K562 (cell line): ENCODE measurements at regions not wholly inside any gene's neighbourhood (a gene's known extent, or its start where the extent isn't known, plus 50 kb on each side); places are given as distances from the start of the nearest gene placed in this dataset.

Source experiments
- ATAC-seq: fragments of 200-7000 bp; cut with Tn5 transposase; 3 replicates; pipeline ENCODE4 v1.9.1; 2020; ENCODE audit warnings: moderate library complexity
- BruUV-seq: library from RNA; stranded (reverse); fragments of 400-500 nt; replicated peaks from 2 replicates; lab custom pipeline; 2021; lab: Mats Ljungman, UMichigan
- CTCF ChIA-PET: fragments of 300-600 bp; formaldehyde crosslinking; extraction: SDS; loops from one replicate; lab custom pipeline; 2021; ENCODE audit warnings: low intra/inter-chr PET ratio; lab: Yijun Ruan, JAX
- POLR2A ChIA-PET: fragments of 300-600, 350-650 bp; sonication (Branson Sonifier 250); formaldehyde crosslinking; extraction: SDS; loops from one replicate; lab custom pipeline; 2021; ENCODE audit warnings: antibody characterized with exemption, inconsistent platforms; lab: Yijun Ruan, JAX
- DNase-seq, 4 experiments: peaks; one replicate each; pipeline versions ENCODE4 v3.0.0 to v3.0.0-alpha.2; 2011 to 2018; ENCODE audit warnings: low spot score in 3 of 4, mixed read lengths in 3 of 4; ENCODE audit errors: extremely low read depth in 1 of 4
- FAIRE-seq: peaks from 2 replicates; lab custom pipeline; 2011; peaks lifted over from hg19 to GRCh38; lab: Jason Lieb, UNC
- H2AFZ ChIP-seq: 2 replicates; pipeline ENCODE4 v1.6.0; 2011; ENCODE audit warnings: low read depth, low read length, control low read depth, inconsistent platforms
- H3K27ac ChIP-seq: fragments of 200-600 bp; 3 replicates; pipeline ENCODE4 v1.8.0; 2011; ENCODE audit warnings: low read depth, mild to moderate bottlenecking, control low read depth, inconsistent platforms, low read length, moderate library complexity, mixed read lengths; ENCODE audit errors: extremely low read depth
- H3K27me3 ChIP-seq, 2 experiments: fragments of 300-600 bp in 1 of 2; 2 replicates in 1 of 2; 3 replicates in 1 of 2; pipeline versions ENCODE4 v1.6.0 to v1.8.0; 2011; ENCODE audit warnings: inconsistent platforms in 2 of 2, low read length in 2 of 2, mild to moderate bottlenecking in 1 of 2, mixed read lengths in 1 of 2, moderate library complexity in 1 of 2; ENCODE audit not compliant: control insufficient read depth in 2 of 2, insufficient read depth in 2 of 2
- H3K36me3 ChIP-seq: fragments of 300-600 bp; 3 replicates; pipeline ENCODE4 v1.8.0; 2011; ENCODE audit warnings: mild to moderate bottlenecking, low read length, inconsistent platforms; ENCODE audit not compliant: control insufficient read depth, insufficient read depth
- H3K4me1 ChIP-seq, 2 experiments: fragments of 200-600 bp in 1 of 2; replicated peaks in 1 of 2; 2 replicates in 1 of 2; 3 replicates in 1 of 2; pipeline versions ENCODE4 v1.5.1 to v1.8.0; 2011; ENCODE audit warnings: inconsistent platforms in 2 of 2, low read length in 2 of 2, mild to moderate bottlenecking in 1 of 2, mixed read lengths in 1 of 2, moderate library complexity in 1 of 2; ENCODE audit not compliant: control insufficient read depth in 2 of 2, insufficient read depth in 2 of 2
- H3K4me2 ChIP-seq: 2 replicates; pipeline ENCODE4 v1.6.1; 2011; ENCODE audit warnings: low read length, control low read depth, inconsistent platforms, mixed read lengths; ENCODE audit not compliant: insufficient read depth
- H3K4me3 ChIP-seq: fragments of 200-600 bp; sonication (generic), shearing (Covaris generic); 2 replicates; pipeline ENCODE4 v1.5.1; 2016; ENCODE audit warnings: control low read depth, inconsistent platforms
- H3K79me2 ChIP-seq: fragments of 200-600 bp; 3 replicates; pipeline ENCODE4 v1.8.0; 2011; ENCODE audit warnings: low read length, inconsistent platforms; ENCODE audit not compliant: control insufficient read depth, insufficient read depth
- H3K9ac ChIP-seq, 2 experiments: 2 replicates each; pipeline versions ENCODE4 v1.6.0 to v1.6.1; 2011; ENCODE audit warnings: low read depth in 2 of 2, low read length in 2 of 2, control low read depth in 1 of 2, inconsistent platforms in 1 of 2, mild to moderate bottlenecking in 1 of 2, mixed read lengths in 1 of 2; ENCODE audit not compliant: insufficient read depth in 1 of 2
- H3K9me1 ChIP-seq: one replicate; pipeline ENCODE4 v1.6.0; 2011; ENCODE audit warnings: inconsistent platforms, mild to moderate bottlenecking, low read length, moderate library complexity; ENCODE audit not compliant: control insufficient read depth, insufficient read depth
- H3K9me3 ChIP-seq: replicated peaks from 2 replicates; pipeline ENCODE4 v1.5.1; 2011; ENCODE audit warnings: low read depth, low read length, inconsistent platforms; ENCODE audit not compliant: control insufficient read depth, insufficient read depth
- H4K20me1 ChIP-seq: replicated peaks from 2 replicates; pipeline ENCODE4 v1.6.1; 2011; ENCODE audit warnings: low read length, inconsistent platforms, mixed read lengths; ENCODE audit not compliant: control insufficient read depth, insufficient read depth
- BACH1 ChIP-seq: fragments of 200-800 bp; sonication (Bioruptor generic); IDR thresholded peaks from 2 replicates; pipeline ENCODE4 v1.6.1; 2016; ENCODE audit warnings: missing genetic modification characterization, missing compliant biosample characterization
- E2F3 ChIP-seq: fragments of 250-450 bp; sonication (Bioruptor Pico); IDR thresholded peaks from 2 replicates; pipeline ENCODE4 v1.4.0; 2020; ENCODE audit warnings: mild to moderate bottlenecking
- NFATC3 ChIP-seq: fragments of 450-650 bp; IDR thresholded peaks from 2 replicates; pipeline ENCODE4 v1.6.1; 2017; ENCODE audit warnings: mild to moderate bottlenecking
- PPARD ChIP-seq: fragments of 250-450 bp; sonication (Bioruptor Pico); IDR thresholded peaks from 2 replicates; pipeline ENCODE4 v1.8.0; 2022; ENCODE audit warnings: inconsistent platforms, mild to moderate bottlenecking, moderate library complexity
- RAD21 ChIP-seq, 2 experiments: fragments of 250-450 bp in 1 of 2; fragments of 450-650 bp in 1 of 2; sonication (Bioruptor Pico) in 1 of 2; formaldehyde crosslinking in 1 of 2; IDR thresholded peaks in 1 of 2; conservative IDR thresholded peaks in 1 of 2; 2 replicates each; pipeline versions ENCODE4 v1.4.0 to v1.8.0; 2020 to 2022; ENCODE audit warnings: mild to moderate bottlenecking in 2 of 2, moderate library complexity in 1 of 2
- SNRNP70 ChIP-seq: fragments of 200-400 bp; formaldehyde crosslinking; optimal IDR thresholded peaks from 2 replicates; pipeline ENCODE3; 2017; ENCODE audit warnings: low read depth, low read length
- SREBF1 ChIP-seq: fragments of 150-350 bp; IDR thresholded peaks from 2 replicates; pipeline ENCODE4 v1.6.1; 2014; ENCODE audit warnings: antibody characterized with exemption, low read depth, low read length, borderline replicate concordance
- TCFL5 ChIP-seq: fragments of 250-450 bp; sonication (Bioruptor Pico); conservative IDR thresholded peaks from 2 replicates; pipeline ENCODE4 v1.6.1; 2021; ENCODE audit warnings: mild to moderate bottlenecking, moderate library complexity, matching md5 sums
- TRIM28 ChIP-seq: fragments of 450-650 bp; IDR thresholded peaks from 2 replicates; pipeline ENCODE4 v1.6.1; 2017
- ZFP30 ChIP-seq: fragments of 250-450 bp; sonication (Bioruptor Pico); IDR thresholded peaks from 2 replicates; pipeline ENCODE4 v1.8.0; 2022; ENCODE audit warnings: moderate library complexity, mild to moderate bottlenecking, inconsistent platforms, borderline replicate concordance
- ZNF174 ChIP-seq: fragments of 250-450 bp; sonication (Bioruptor Pico); IDR thresholded peaks from 2 replicates; pipeline ENCODE4 v1.4.0; 2020; ENCODE audit warnings: mild to moderate bottlenecking
- ZNF76 ChIP-seq: fragments of 250-450 bp; sonication (Bioruptor Pico); IDR thresholded peaks from 2 replicates; pipeline ENCODE4 v1.4.0; 2020; ENCODE audit warnings: mild to moderate bottlenecking, moderate library complexity, borderline replicate concordance
- WGBS: fragments of 100-300 bp; shearing (Covaris generic); methylation state at CpG from one replicate; pipeline ENCODE4 v1.1.6; 2016; ENCODE audit warnings: low coverage, mixed read lengths; ENCODE audit not compliant: insufficient coverage; ENCODE audit errors: missing lambda C conversion rate; 5-methylcytosine and 5-hydroxymethylcytosine counted together
- in situ Hi-C: fragments of 300-500 bp; cut with MboI; formaldehyde crosslinking; loops from 4 replicates; pipeline ENCODE4 v1.15.0; 2018; ENCODE audit warnings: inconsistent platforms, mixed read lengths
- intact Hi-C: fragments of 100-400 bp; cut with micrococcal nuclease; formaldehyde crosslinking; loops from 2 replicates; pipeline ENCODE4 v1.14.2; 2022
- TF ChIP-seq, protein P1 (sequence below), 3 experiments: IDR thresholded peaks in 2 of 3; conservative IDR thresholded peaks in 1 of 3; 2 replicates each; pipeline ENCODE4 v1.5.1; 2011 to 2012; ENCODE audit warnings: low read length in 3 of 3, mild to moderate bottlenecking in 3 of 3, control low read depth in 2 of 3, improper control_type of control experiment in 1 of 3, inconsistent platforms in 1 of 3, low read depth in 1 of 3, mixed read lengths in 1 of 3, moderate library complexity in 1 of 3; ENCODE audit not compliant: insufficient read depth in 2 of 3
- TF ChIP-seq, protein P2 (sequence below): fragments of 250-450 bp; sonication (Bioruptor Pico); IDR thresholded peaks from 2 replicates; pipeline ENCODE4 v1.5.1; 2021; ENCODE audit warnings: mild to moderate bottlenecking
- TF ChIP-seq, protein P3 (sequence below): IDR thresholded peaks from 3 replicates; pipeline ENCODE4 v1.6.1; 2011; ENCODE audit warnings: borderline replicate concordance, mild to moderate bottlenecking, moderate library complexity; ENCODE audit not compliant: insufficient read length; ENCODE audit errors: extremely low read depth

DNA sequence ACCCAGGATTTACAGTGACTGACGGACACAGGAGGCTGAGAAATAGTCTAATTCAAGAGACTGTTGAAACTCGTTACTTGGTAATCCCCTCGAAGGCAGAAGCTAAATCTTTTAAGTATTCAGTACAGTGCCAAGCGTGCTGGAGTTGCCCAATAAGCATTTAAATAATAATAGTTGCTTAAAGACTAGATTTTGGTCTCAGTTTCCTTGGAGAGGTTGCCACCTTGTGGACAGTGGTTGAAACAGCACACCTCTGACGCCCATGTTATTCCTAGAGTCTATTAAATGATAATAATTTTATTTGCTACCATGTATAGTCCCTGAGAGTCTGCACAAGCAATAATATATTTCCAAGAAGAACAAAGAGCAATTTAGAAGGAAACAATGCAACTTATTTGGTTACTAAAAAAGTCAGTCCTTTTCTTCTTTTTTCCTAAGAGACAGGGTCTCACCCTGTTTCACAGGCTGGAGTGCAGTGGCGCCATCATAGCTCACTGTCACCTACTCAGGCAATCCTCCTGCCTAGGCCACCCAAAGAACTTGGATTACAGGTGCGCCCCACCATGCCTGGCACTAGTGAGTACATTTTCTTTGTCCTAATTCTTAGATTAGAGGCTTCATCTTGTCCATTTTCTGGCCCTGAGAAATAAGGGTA is 138.0 kb upstream of the NUDT7 start:
- no TSS peak for BruUV-seq
- H2AFZ ChIP-seq = no peak overlapping the region
- ATAC-seq (peak; percentile 74), FAIRE-seq (peak; percentile 79), DNase-seq (peak; percentile 41 to 59 (median 56))
- no peaks in the 10 kb centered on the region for H4K20me1 ChIP-seq
- H3K4me2 ChIP-seq = no peak overlapping the region
- no peak overlapping the region for H3K4me3 ChIP-seq
- intact Hi-C loops (loop anchor here (1.0 to 10.0 kb wide), 3 partner anchors 180 to 390 kb away; no protein-coding TSS in a partner anchor), in situ Hi-C loops (loop anchor here (5.0 kb wide), 1 partner anchor 347 kb away; no protein-coding TSS in a partner anchor)
- no peaks in the 10 kb centered on the region for H3K79me2 ChIP-seq
- no peak overlapping the region for H3K9ac ChIP-seq
- ChIA-PET POLR2A (interaction anchor here (0.7 kb wide), 1 partner anchor 333 kb away, joined by 3 read pairs; no protein-coding TSS in a partner anchor), CTCF (interaction anchor here (0.7 to 6.3 kb wide), 4 partner anchors 11 to 349 kb away, joined by 3 to 92 read pairs (median 4); no protein-coding TSS in a partner anchor)
- no peaks in the 10 kb centered on the region for H3K4me1 ChIP-seq
- H3K27me3 ChIP-seq = peaks cover 2 to 6% of the 10 kb centered on the region in 2 experiments; a peak in 1 of 5 replicates
- no peaks in the 10 kb centered on the region for H3K9me3 ChIP-seq
- H3K36me3 ChIP-seq = no peaks in the 10 kb centered on the region
- H3K27ac ChIP-seq = no peak overlapping the region
- H3K9me1 ChIP-seq = no peaks in the 10 kb centered on the region
- WGBS = 0% methylated on average over 7 of the region's 7 CpGs
- TF ChIP-seq, protein P1, sequence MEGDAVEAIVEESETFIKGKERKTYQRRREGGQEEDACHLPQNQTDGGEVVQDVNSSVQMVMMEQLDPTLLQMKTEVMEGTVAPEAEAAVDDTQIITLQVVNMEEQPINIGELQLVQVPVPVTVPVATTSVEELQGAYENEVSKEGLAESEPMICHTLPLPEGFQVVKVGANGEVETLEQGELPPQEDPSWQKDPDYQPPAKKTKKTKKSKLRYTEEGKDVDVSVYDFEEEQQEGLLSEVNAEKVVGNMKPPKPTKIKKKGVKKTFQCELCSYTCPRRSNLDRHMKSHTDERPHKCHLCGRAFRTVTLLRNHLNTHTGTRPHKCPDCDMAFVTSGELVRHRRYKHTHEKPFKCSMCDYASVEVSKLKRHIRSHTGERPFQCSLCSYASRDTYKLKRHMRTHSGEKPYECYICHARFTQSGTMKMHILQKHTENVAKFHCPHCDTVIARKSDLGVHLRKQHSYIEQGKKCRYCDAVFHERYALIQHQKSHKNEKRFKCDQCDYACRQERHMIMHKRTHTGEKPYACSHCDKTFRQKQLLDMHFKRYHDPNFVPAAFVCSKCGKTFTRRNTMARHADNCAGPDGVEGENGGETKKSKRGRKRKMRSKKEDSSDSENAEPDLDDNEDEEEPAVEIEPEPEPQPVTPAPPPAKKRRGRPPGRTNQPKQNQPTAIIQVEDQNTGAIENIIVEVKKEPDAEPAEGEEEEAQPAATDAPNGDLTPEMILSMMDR (IDR thresholded peaks at IDR 0.05 in 2 of 3, conservative IDR thresholded peaks at IDR 0.05 in 1 of 3; ENCODE audit: insufficient read depth in 2 of 3, low read depth in 1 of 3, low read length in 3 of 3) = peak; percentile 67 to 90 (median 85)
- TF ChIP-seq, protein P2, sequence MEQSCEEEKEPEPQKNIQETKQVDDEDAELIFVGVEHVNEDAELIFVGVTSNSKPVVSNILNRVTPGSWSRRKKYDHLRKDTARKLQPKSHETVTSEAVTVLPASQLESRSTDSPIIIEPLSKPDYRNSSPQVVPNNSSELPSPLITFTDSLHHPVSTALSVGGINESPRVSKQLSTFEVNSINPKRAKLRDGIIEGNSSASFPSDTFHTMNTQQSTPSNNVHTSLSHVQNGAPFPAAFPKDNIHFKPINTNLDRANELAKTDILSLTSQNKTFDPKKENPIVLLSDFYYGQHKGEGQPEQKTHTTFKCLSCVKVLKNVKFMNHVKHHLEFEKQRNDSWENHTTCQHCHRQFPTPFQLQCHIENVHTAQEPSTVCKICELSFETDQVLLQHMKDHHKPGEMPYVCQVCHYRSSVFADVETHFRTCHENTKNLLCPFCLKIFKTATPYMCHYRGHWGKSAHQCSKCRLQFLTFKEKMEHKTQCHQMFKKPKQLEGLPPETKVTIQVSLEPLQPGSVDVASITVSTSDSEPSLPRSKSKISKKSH (CRISPR knock-in tag) = no peak
- TF ChIP-seq TRIM28 (no peak), TCFL5 (CRISPR knock-in tag) (no peak), ZNF174 (no peak), PPARD (CRISPR knock-in tag) (no peak), SREBF1 (no peak), RAD21 (CRISPR knock-in tag; conservative IDR thresholded peaks at IDR 0.05 in 1 of 2, IDR thresholded peaks at IDR 0.05 in 1 of 2) (peak; percentile 79 to 89), ZNF76 (no peak), SNRNP70 (no peak), ZFP30 (CRISPR knock-in tag) (no peak), E2F3 (CRISPR knock-in tag) (no peak), BACH1 (tag) (no peak), NFATC3 (no peak)
- TF ChIP-seq, protein P3, sequence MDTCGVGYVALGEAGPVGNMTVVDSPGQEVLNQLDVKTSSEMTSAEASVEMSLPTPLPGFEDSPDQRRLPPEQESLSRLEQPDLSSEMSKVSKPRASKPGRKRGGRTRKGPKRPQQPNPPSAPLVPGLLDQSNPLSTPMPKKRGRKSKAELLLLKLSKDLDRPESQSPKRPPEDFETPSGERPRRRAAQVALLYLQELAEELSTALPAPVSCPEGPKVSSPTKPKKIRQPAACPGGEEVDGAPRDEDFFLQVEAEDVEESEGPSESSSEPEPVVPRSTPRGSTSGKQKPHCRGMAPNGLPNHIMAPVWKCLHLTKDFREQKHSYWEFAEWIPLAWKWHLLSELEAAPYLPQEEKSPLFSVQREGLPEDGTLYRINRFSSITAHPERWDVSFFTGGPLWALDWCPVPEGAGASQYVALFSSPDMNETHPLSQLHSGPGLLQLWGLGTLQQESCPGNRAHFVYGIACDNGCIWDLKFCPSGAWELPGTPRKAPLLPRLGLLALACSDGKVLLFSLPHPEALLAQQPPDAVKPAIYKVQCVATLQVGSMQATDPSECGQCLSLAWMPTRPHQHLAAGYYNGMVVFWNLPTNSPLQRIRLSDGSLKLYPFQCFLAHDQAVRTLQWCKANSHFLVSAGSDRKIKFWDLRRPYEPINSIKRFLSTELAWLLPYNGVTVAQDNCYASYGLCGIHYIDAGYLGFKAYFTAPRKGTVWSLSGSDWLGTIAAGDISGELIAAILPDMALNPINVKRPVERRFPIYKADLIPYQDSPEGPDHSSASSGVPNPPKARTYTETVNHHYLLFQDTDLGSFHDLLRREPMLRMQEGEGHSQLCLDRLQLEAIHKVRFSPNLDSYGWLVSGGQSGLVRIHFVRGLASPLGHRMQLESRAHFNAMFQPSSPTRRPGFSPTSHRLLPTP = no peak
